GM23338 (cell line): ENCODE measurements at regions not wholly inside any gene's neighbourhood (a gene's known extent, or its start where the extent isn't known, plus 50 kb on each side); places are given as distances from the start of the nearest gene placed in this dataset.

ENCODE experiments used
- ATAC-seq: fragments of 200-7000 bp; cut with Tn5 transposase; 3 replicates; pipeline ENCODE4 v1.9.1; 2020
- DNase-seq: peaks from one replicate; pipeline ENCODE4 v3.0.0-alpha.2; 2015; ENCODE audit warnings: low spot score
- H2AFZ ChIP-seq: fragments of 200-600 bp; sonication (generic); 2 replicates; pipeline ENCODE4 v1.8.0; 2016; ENCODE audit warnings: antibody characterized with exemption, mild to moderate bottlenecking, moderate library complexity
- H3F3A ChIP-seq: fragments of 200-600 bp; sonication (generic); replicated peaks from 2 replicates; pipeline ENCODE4 v1.8.0; 2017; ENCODE audit warnings: antibody characterized with exemption, mixed run types, low read depth
- H3K27ac ChIP-seq: fragments of 200-600 bp; sonication (generic); 2 replicates; pipeline ENCODE4 v1.6.1; 2016; ENCODE audit warnings: low read depth
- H3K27me3 ChIP-seq: fragments of 200-600 bp; sonication (generic); 2 replicates; pipeline ENCODE4 v1.8.0; 2016; ENCODE audit warnings: mild to moderate bottlenecking, mixed run types, moderate library complexity; ENCODE audit not compliant: insufficient read depth
- H3K36me3 ChIP-seq: fragments of 200-600 bp; sonication (generic); 2 replicates; pipeline ENCODE4 v1.8.0; 2016; ENCODE audit warnings: mild to moderate bottlenecking; ENCODE audit not compliant: insufficient read depth
- H3K4me1 ChIP-seq: fragments of 200-600 bp; sonication (generic); 2 replicates; pipeline ENCODE4 v1.8.0; 2016; ENCODE audit warnings: mild to moderate bottlenecking, moderate library complexity; ENCODE audit not compliant: insufficient read depth
- H3K4me2 ChIP-seq: fragments of 200-600 bp; sonication (generic); 2 replicates; pipeline ENCODE4 v1.7.1; 2017; ENCODE audit warnings: mixed run types
- H3K4me3 ChIP-seq: fragments of 200-600 bp; sonication (generic); 2 replicates; pipeline ENCODE4 v1.6.1; 2016; ENCODE audit warnings: mixed run types
- H3K79me2 ChIP-seq: fragments of 200-600 bp; sonication (generic); replicated peaks from 2 replicates; pipeline ENCODE4 v1.8.0; 2017; ENCODE audit warnings: mild to moderate bottlenecking; ENCODE audit not compliant: insufficient read depth
- H3K9me2 ChIP-seq: fragments of 200-600 bp; sonication (generic); 2 replicates; pipeline ENCODE4 v1.8.0; 2017; ENCODE audit not compliant: insufficient read depth
- H4K20me1 ChIP-seq: fragments of 200-600 bp; sonication (generic); replicated peaks from 2 replicates; pipeline ENCODE4 v1.8.0; 2017; ENCODE audit warnings: mild to moderate bottlenecking; ENCODE audit not compliant: insufficient read depth
- H3K27ac Mint-ChIP-seq: 2 replicates; pipeline ENCODE4 v1.8.0; 2020; ENCODE audit warnings: inconsistent platforms, mild to moderate bottlenecking, moderate library complexity, mixed read lengths
- H3K27me3 Mint-ChIP-seq: 3 replicates; pipeline ENCODE4 v1.8.0; 2022; ENCODE audit warnings: low read depth, mild to moderate bottlenecking, moderate library complexity, mixed read lengths, inconsistent platforms; ENCODE audit not compliant: insufficient read depth, poor library complexity
- H3K36me3 Mint-ChIP-seq: 3 replicates; pipeline ENCODE4 v1.8.0; 2021; ENCODE audit warnings: low read depth, mild to moderate bottlenecking, inconsistent platforms, moderate library complexity, mixed read lengths
- H3K4me1 Mint-ChIP-seq: 3 replicates; pipeline ENCODE4 v1.8.0; 2020; ENCODE audit warnings: mild to moderate bottlenecking, inconsistent platforms, mixed read lengths
- H3K4me3 Mint-ChIP-seq: 3 replicates; pipeline ENCODE4 v1.8.0; 2021; ENCODE audit warnings: moderate library complexity, mild to moderate bottlenecking, inconsistent platforms, mixed read lengths
- H3K9me3 Mint-ChIP-seq: 3 replicates; pipeline ENCODE4 v1.8.0; 2020; ENCODE audit warnings: moderate library complexity, mild to moderate bottlenecking, inconsistent platforms, mixed read lengths
- CTCF ChIP-seq, 2 experiments: fragments of 200-600 bp in 1 of 2; sonication (generic) in 1 of 2; conservative IDR thresholded peaks; 2 replicates each; pipeline versions ENCODE4 v1.5.1 to v1.6.1; 2016 to 2017; ENCODE audit warnings: antibody characterized with exemption in 2 of 2, low read depth in 2 of 2, mild to moderate bottlenecking in 2 of 2, moderate library complexity in 1 of 2
- STAT1 ChIP-seq: IDR thresholded peaks from one replicate; pipeline ENCODE4 v1.6.1; 2016; ENCODE audit warnings: antibody characterized with exemption; ENCODE audit not compliant: unreplicated experiment
- ZNF462 ChIP-seq: fragments of 250-450 bp; sonication (Bioruptor Pico); IDR thresholded peaks from 2 replicates; pipeline ENCODE4 v1.5.0; 2020; ENCODE audit warnings: mild to moderate bottlenecking, moderate library complexity

- no peak for TF ChIP-seq ZNF462 (CRISPR knock-in tag)
- TF ChIP-seq STAT1: no peak
These were observed 137.3 kb upstream of the SETBP1 start (continued) for GRCh38 chr18:44543387-44543786.

GRCh38 chr18:44545359-44545985 is 135.2 kb upstream of the SETBP1 start:
- Histone ChIP-seq H3K9me2 (0 out of 2 replicates have a peak, but pooled peaks cover 5% of the 10 kb centered on the region), H3K27me3 (no peaks in the 10 kb centered on the region), H3K36me3 (no peaks in the 10 kb centered on the region), H3K4me3 (no peak overlapping the region), H3K27ac (no peak overlapping the region), H3K4me1 (no peaks in the 10 kb centered on the region), H3K4me2 (no peak overlapping the region), H2AFZ (no peak overlapping the region; the same call in 1 of the 2 replicates), H3K79me2 (no peaks in the 10 kb centered on the region), H4K20me1 (no peaks in the 10 kb centered on the region), H3F3A (no peaks in the 10 kb centered on the region)
- H3K36me3 Mint-ChIP-seq: no peaks in the 10 kb centered on the region
- DNase-seq: no peak
- no peak overlapping the region for H3K27ac Mint-ChIP-seq
- no peak overlapping the region for H3K4me3 Mint-ChIP-seq
- H3K4me1 Mint-ChIP-seq: peaks cover 4% of the 10 kb centered on the region; the same call in 1 of the 3 replicates
- no peak for ATAC-seq
- no peaks in the 10 kb centered on the region for H3K9me3 Mint-ChIP-seq
- no peaks in the 10 kb centered on the region for H3K27me3 Mint-ChIP-seq
- TF ChIP-seq CTCF (conservative IDR thresholded peaks at IDR 0.05; ENCODE audit: low read depth in 2 of 2) (no peak), ZNF462 (CRISPR knock-in tag) (no peak), STAT1 (no peak)
